ENCODE measurements at regions not wholly inside any gene's neighbourhood (a gene's known extent, or its start where the extent isn't known, plus 50 kb on each side); places are given as distances from the start of the nearest gene placed in this dataset.

DNA sequence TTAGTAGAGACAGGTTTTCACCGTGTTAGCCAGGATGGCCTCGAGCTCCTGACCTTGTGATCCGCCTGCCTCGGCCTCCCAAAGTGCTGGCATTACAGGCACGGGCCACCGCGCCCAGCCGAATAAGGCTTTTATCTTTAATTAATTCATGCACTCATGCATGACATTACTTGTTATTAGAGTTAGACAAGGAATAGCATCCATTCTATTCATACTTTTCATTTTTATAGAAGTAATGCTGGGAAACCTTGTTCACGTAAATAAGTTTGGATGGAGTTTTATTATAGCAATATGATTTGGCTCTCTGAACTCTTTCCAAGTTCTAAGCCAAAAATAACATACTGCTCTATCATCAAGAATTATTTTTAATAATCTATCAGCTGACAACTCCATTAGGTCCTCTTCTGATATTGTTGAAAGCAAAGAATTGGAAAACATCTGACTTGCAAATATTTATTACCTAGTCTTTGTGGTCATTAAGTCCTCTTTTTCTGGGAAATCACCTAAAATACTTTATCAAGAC lies 168.8 kb upstream of the CCND2 start:
- POLR2A ChIA-PET = no interaction called here
- no TSS peak for BruUV-seq (replicated peaks)
- Histone ChIP-seq H3K4me1 (ENCODE audit: control insufficient read depth, extremely low read depth, insufficient read depth, low read length) (no peaks in the 10 kb centered on the region), H3K27me3 (ENCODE audit: control insufficient read depth in 2 of 2, insufficient read depth in 2 of 2, low read length in 2 of 2) (peaks cover 0 to 2% of the 10 kb centered on the region in 2 experiments), H3K36me3 (ENCODE audit: control insufficient read depth in 2 of 2, extremely low read depth in 1 of 2, insufficient read depth in 2 of 2, low read length in 2 of 2) (no peaks in the 10 kb centered on the region), H3K9me1 (replicated peaks; ENCODE audit: control insufficient read depth, extremely low read depth, insufficient read depth, low read length) (no peaks in the 10 kb centered on the region), H3K9me3 (replicated peaks; ENCODE audit: control insufficient read depth, insufficient read depth, low read length) (no peaks in the 10 kb centered on the region), H3K79me2 (ENCODE audit: control insufficient read depth, insufficient read depth, low read length) (no peaks in the 10 kb centered on the region), H2AFZ (ENCODE audit: low read depth, low read length) (no peak overlapping the region), H3K4me3 (replicated peaks in 1 of 3; ENCODE audit: insufficient read depth in 1 of 3, low read depth in 1 of 3, low read length in 3 of 3) (no peak overlapping the region), H3K27ac (ENCODE audit: insufficient read depth, low read depth, low read length) (no peak overlapping the region), H3K9ac (replicated peaks; ENCODE audit: extremely low read depth, insufficient read depth, low read length) (no peak overlapping the region), H3K4me2 (ENCODE audit: insufficient read depth, low read length) (no peak overlapping the region), H4K20me1 (replicated peaks; ENCODE audit: control insufficient read depth, extremely low read depth, insufficient read depth, low read length) (no peaks in the 10 kb centered on the region)
- CTCF ChIA-PET = interaction anchor here (0.7 to 5.8 kb wide), 2 partner anchors 8 to 173 kb away, joined by 3 to 191 read pairs; no protein-coding TSS in a partner anchor
- DNase-seq (ENCODE audit: low read depth, low spot score) (no peak), FAIRE-seq (no peak)
- TF ChIP-seq, protein P1, sequence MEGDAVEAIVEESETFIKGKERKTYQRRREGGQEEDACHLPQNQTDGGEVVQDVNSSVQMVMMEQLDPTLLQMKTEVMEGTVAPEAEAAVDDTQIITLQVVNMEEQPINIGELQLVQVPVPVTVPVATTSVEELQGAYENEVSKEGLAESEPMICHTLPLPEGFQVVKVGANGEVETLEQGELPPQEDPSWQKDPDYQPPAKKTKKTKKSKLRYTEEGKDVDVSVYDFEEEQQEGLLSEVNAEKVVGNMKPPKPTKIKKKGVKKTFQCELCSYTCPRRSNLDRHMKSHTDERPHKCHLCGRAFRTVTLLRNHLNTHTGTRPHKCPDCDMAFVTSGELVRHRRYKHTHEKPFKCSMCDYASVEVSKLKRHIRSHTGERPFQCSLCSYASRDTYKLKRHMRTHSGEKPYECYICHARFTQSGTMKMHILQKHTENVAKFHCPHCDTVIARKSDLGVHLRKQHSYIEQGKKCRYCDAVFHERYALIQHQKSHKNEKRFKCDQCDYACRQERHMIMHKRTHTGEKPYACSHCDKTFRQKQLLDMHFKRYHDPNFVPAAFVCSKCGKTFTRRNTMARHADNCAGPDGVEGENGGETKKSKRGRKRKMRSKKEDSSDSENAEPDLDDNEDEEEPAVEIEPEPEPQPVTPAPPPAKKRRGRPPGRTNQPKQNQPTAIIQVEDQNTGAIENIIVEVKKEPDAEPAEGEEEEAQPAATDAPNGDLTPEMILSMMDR (IDR thresholded peaks at IDR 0.05; ENCODE audit: extremely low read depth in 1 of 2, insufficient read depth in 1 of 2, low read depth in 1 of 2, low read length in 2 of 2) = no peak
- TF ChIP-seq POLR2AphosphoS5 (IDR thresholded peaks at IDR 0.05; ENCODE audit: insufficient read depth, low read depth, low read length) (no peak), EZH2 (IDR thresholded peaks at IDR 0.05; ENCODE audit: borderline replicate concordance, low read depth, low read length, severe bottlenecking) (no peak), JUN (IDR thresholded peaks at IDR 0.05; ENCODE audit: borderline replicate concordance, insufficient read depth, insufficient read length, low read depth) (no peak), GATA2 (IDR thresholded peaks at IDR 0.05; ENCODE audit: insufficient read depth, insufficient read length, low read depth, low read length) (no peak), POLR2A (IDR thresholded peaks at IDR 0.05; ENCODE audit: low read depth, low read length) (no peak), FOS (IDR thresholded peaks at IDR 0.05; ENCODE audit: borderline replicate concordance, insufficient read depth, low read length) (no peak), MYC (IDR thresholded peaks at IDR 0.05; ENCODE audit: low read depth, low read length) (no peak)
- TF ChIP-seq, protein P2, sequence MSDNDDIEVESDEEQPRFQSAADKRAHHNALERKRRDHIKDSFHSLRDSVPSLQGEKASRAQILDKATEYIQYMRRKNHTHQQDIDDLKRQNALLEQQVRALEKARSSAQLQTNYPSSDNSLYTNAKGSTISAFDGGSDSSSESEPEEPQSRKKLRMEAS (IDR thresholded peaks at IDR 0.05; ENCODE audit: insufficient read depth, insufficient read length) = no peak
- dilution Hi-C loops (cut with MboI; ENCODE audit: extremely low pct_ligation_motif_present, low sequenced_read_pairs) = no loop called here
- intact Hi-C loops (cut with micrococcal nuclease) = no loop called here

All from endothelial cell of umbilical vein (primary cell).